ENCODE measurements at regions not wholly inside any gene's neighbourhood (a gene's known extent, or its start where the extent isn't known, plus 50 kb on each side); places are given as distances from the start of the nearest gene placed in this dataset.

- DNase-seq (ENCODE audit: low read depth): no peak
Measured at GRCh38 chrX:39810901-39811300, 286.9 kb downstream of the BCOR start.

GRCh38 chrX:39811376-39811775 lies 286.4 kb downstream of the BCOR start:
- no peak for DNase-seq (ENCODE audit: low read depth)

- no peak for DNase-seq (ENCODE audit: low read depth)
Measured at GRCh38 chrX:39813631-39814277, 284.0 kb downstream of the BCOR start.

- no peak for DNase-seq (ENCODE audit: low read depth)
Measured at GRCh38 chrX:39814391-39814790, 283.4 kb downstream of the BCOR start.

- DNase-seq (ENCODE audit: low read depth): no peak
Measured at GRCh38 chrX:39815631-39816030, 282.1 kb downstream of the BCOR start.

GRCh38 chrX:39816871-39817731 lies 280.7 kb downstream of the BCOR start:
- DNase-seq (ENCODE audit: low read depth): no peak

- DNase-seq (ENCODE audit: low read depth): no peak
Measured at GRCh38 chrX:39817754-39818470, 279.8 kb downstream of the BCOR start.

- no peak for DNase-seq (ENCODE audit: low read depth)
Measured at GRCh38 chrX:39818750-39819149, 279.0 kb downstream of the BCOR start.

GRCh38 chrX:39819921-39820849 lies 277.6 kb downstream of the BCOR start:
- no peak for DNase-seq (ENCODE audit: low read depth)

- no peak for DNase-seq (ENCODE audit: low read depth)
Measured at GRCh38 chrX:39820938-39821708, 276.6 kb downstream of the BCOR start.

GRCh38 chrX:39821709-39822095 lies 276.1 kb downstream of the BCOR start:
- DNase-seq (ENCODE audit: low read depth): no peak

GRCh38 chrX:39822133-39822748 lies 275.5 kb downstream of the BCOR start:
- DNase-seq (ENCODE audit: low read depth): no peak

GRCh38 chrX:39823424-39823823 lies 274.3 kb downstream of the BCOR start:
- DNase-seq (ENCODE audit: low read depth): no peak

GRCh38 chrX:39823854-39824253 lies 273.9 kb downstream of the BCOR start:
- DNase-seq (ENCODE audit: low read depth): no peak

- DNase-seq (ENCODE audit: low read depth): no peak
Measured at GRCh38 chrX:39826813-39827543, 270.8 kb downstream of the BCOR start.

- no peak for DNase-seq (ENCODE audit: low read depth)
Measured at GRCh38 chrX:39827951-39828350, 269.8 kb downstream of the BCOR start.

GRCh38 chrX:39828971-39829370 lies 268.8 kb downstream of the BCOR start:
- no peak for DNase-seq (ENCODE audit: low read depth)

GRCh38 chrX:39829965-39830364 lies 267.8 kb downstream of the BCOR start:
- no peak for DNase-seq (ENCODE audit: low read depth)

- DNase-seq (ENCODE audit: low read depth): no peak
Measured at GRCh38 chrX:39830414-39830813, 267.3 kb downstream of the BCOR start.

GRCh38 chrX:39832211-39832610 lies 265.5 kb downstream of the BCOR start:
- no peak for DNase-seq (ENCODE audit: low read depth)
